GM12878 (cell line): ENCODE measurements at regions not wholly inside any gene's neighbourhood (a gene's known extent, or its start where the extent isn't known, plus 50 kb on each side); places are given as distances from the start of the nearest gene placed in this dataset.

Source experiments
- ATAC-seq: fragments of 200-7000 bp; cut with Tn5 transposase; 3 replicates; pipeline ENCODE4 v1.9.1; 2020; ENCODE audit warnings: mild to moderate bottlenecking, moderate library complexity
- BruUV-seq: library from RNA; stranded (reverse); fragments of 400-500 nt; replicated peaks from 2 replicates; lab custom pipeline; 2021; lab: Mats Ljungman, UMichigan
- CTCF ChIA-PET: fragments of 300-600 bp; sonication (Branson Sonifier 250); formaldehyde crosslinking; extraction: SDS; loops from one replicate; lab custom pipeline; 2021; ENCODE audit warnings: inconsistent platforms; lab: Yijun Ruan, JAX
- POLR2A ChIA-PET: fragments of 350-600 bp; formaldehyde crosslinking; extraction: SDS; loops from one replicate; lab custom pipeline; 2021; ENCODE audit warnings: inconsistent platforms; lab: Charles Lee
- RAD21 ChIA-PET: fragments of 300-600 bp; sonication (Branson Sonifier 250); formaldehyde crosslinking; loops from one replicate; lab custom pipeline; 2023; ENCODE audit warnings: antibody characterized with exemption; ENCODE audit not compliant: unreplicated experiment; lab: Charles Lee
- SMC1A ChIA-PET: fragments of 300-600 bp; sonication (Branson Sonifier 250); formaldehyde crosslinking; loops from one replicate; lab custom pipeline; 2023; ENCODE audit not compliant: unreplicated experiment, uncharacterized antibody; lab: Charles Lee
- DNase-seq: peaks from one replicate; pipeline ENCODE4 v3.0.0-alpha.2; 2011; ENCODE audit warnings: low read depth, low spot score
- FAIRE-seq: peaks from 3 replicates; lab custom pipeline; 2011; peaks lifted over from hg19 to GRCh38; lab: Jason Lieb, UNC
- H2AFZ ChIP-seq: 2 replicates; pipeline ENCODE4 v1.6.0; 2011; ENCODE audit warnings: low read depth, low read length, control low read depth; ENCODE audit not compliant: control insufficient read depth
- H3K27ac ChIP-seq: 2 replicates; pipeline ENCODE4 v1.5.1; 2011; ENCODE audit warnings: control low read depth; ENCODE audit not compliant: control insufficient read depth, insufficient read depth
- H3K27me3 ChIP-seq, 2 experiments: replicated peaks in 1 of 2; 2 replicates each; pipeline versions ENCODE4 v1.6.0 to v1.6.1; 2011; ENCODE audit warnings: low read length in 1 of 2; ENCODE audit not compliant: control insufficient read depth in 2 of 2, insufficient read depth in 2 of 2
- H3K36me3 ChIP-seq, 2 experiments: 2 replicates each; pipeline ENCODE4 v1.5.1; 2011; ENCODE audit warnings: low read length in 1 of 2; ENCODE audit not compliant: control insufficient read depth in 2 of 2, insufficient read depth in 2 of 2
- H3K4me1 ChIP-seq: 2 replicates; pipeline ENCODE4 v1.6.1; 2011; ENCODE audit warnings: mild to moderate bottlenecking, low read length, moderate library complexity, mixed read lengths; ENCODE audit not compliant: control insufficient read depth, insufficient read depth
- H3K4me2 ChIP-seq: 2 replicates; pipeline ENCODE4 v1.6.0; 2011; ENCODE audit warnings: control low read depth; ENCODE audit not compliant: control insufficient read depth, insufficient read depth
- H3K4me3 ChIP-seq: fragments of 200-600 bp; sonication (generic); 2 replicates; pipeline ENCODE4 v1.5.1; 2016
- H3K79me2 ChIP-seq: 2 replicates; pipeline ENCODE4 v1.6.0; 2011; ENCODE audit warnings: low read length; ENCODE audit not compliant: control insufficient read depth, insufficient read depth
- H3K9ac ChIP-seq: 2 replicates; pipeline ENCODE4 v1.8.0; 2011; ENCODE audit warnings: low read length, control low read depth, mixed read lengths; ENCODE audit not compliant: control insufficient read depth, insufficient read depth
- H3K9me3 ChIP-seq: replicated peaks from 3 replicates; pipeline ENCODE4 v1.5.1; 2011; ENCODE audit warnings: mild to moderate bottlenecking, low read length; ENCODE audit not compliant: control insufficient read depth, insufficient read depth
- H4K20me1 ChIP-seq: 2 replicates; pipeline ENCODE4 v1.6.0; 2011; ENCODE audit not compliant: control insufficient read depth, insufficient read depth
- ATF7 ChIP-seq: fragments of 450-650 bp; IDR thresholded peaks from 2 replicates; pipeline ENCODE4 v1.6.1; 2016; ENCODE audit warnings: low read depth, mild to moderate bottlenecking
- BHLHE40 ChIP-seq, 2 experiments: fragments of 450-650 bp in 1 of 2; IDR thresholded peaks; 2 replicates each; pipeline ENCODE4 v1.6.1; 2011 to 2017; ENCODE audit warnings: low read depth in 2 of 2, borderline replicate concordance in 1 of 2, improper control_type of control experiment in 1 of 2, low read length in 1 of 2, mild to moderate bottlenecking in 1 of 2
- LARP7 ChIP-seq: fragments of 450-650 bp; IDR thresholded peaks from 2 replicates; pipeline ENCODE4 v1.6.1; 2017; ENCODE audit warnings: mild to moderate bottlenecking
- MEF2B ChIP-seq: fragments of 450-650 bp; IDR thresholded peaks from 2 replicates; pipeline ENCODE4 v1.6.1; 2018; ENCODE audit warnings: mild to moderate bottlenecking, moderate library complexity; ENCODE audit not compliant: partially characterized antibody, poor library complexity, severe bottlenecking
- MYC ChIP-seq: IDR thresholded peaks from 2 replicates; pipeline ENCODE4 v1.6.1; 2011; ENCODE audit warnings: mild to moderate bottlenecking, low read length, moderate library complexity, inconsistent platforms; ENCODE audit not compliant: insufficient read depth, insufficient replicate concordance, insufficient read length, severe bottlenecking
- RB1 ChIP-seq: fragments of 450-650 bp; formaldehyde crosslinking; IDR thresholded peaks from 2 replicates; pipeline ENCODE4 v1.6.1; 2017; ENCODE audit warnings: mild to moderate bottlenecking, borderline replicate concordance
- RELA ChIP-seq: fragments of 450-650 bp; IDR thresholded peaks from 2 replicates; pipeline ENCODE4 v1.8.0; 2014; ENCODE audit warnings: borderline replicate concordance; ENCODE audit not compliant: partially characterized antibody
- RFX5 ChIP-seq: IDR thresholded peaks from 2 replicates; pipeline ENCODE4 v1.6.1; 2011; ENCODE audit warnings: low read depth, low read length, improper control_type of control experiment
- RUNX3 ChIP-seq: IDR thresholded peaks from 2 replicates; pipeline ENCODE4 v1.6.1; 2012; ENCODE audit warnings: low read length, inconsistent platforms
- SREBF1 ChIP-seq: IDR thresholded peaks from 2 replicates; pipeline ENCODE4 v1.6.1; 2012; ENCODE audit warnings: mild to moderate bottlenecking, low read length
- ZBED1 ChIP-seq: IDR thresholded peaks from 2 replicates; pipeline ENCODE4 v1.6.1; 2016; ENCODE audit warnings: borderline replicate concordance
- ZZZ3 ChIP-seq: IDR thresholded peaks from 2 replicates; pipeline ENCODE4 v1.6.1; 2011; ENCODE audit warnings: low read depth; ENCODE audit not compliant: control insufficient read depth, insufficient read length
- WGBS: methylation state at CpG from one replicate; pipeline ENCODE4 v1.1.6; 2016; ENCODE audit warnings: low lambda C conversion rate; ENCODE audit not compliant: insufficient replicate concordance, insufficient coverage; ENCODE audit errors: missing lambda C conversion rate; 5-methylcytosine and 5-hydroxymethylcytosine counted together
- in situ Hi-C: fragments of 300-500 bp; cut with MboI; formaldehyde crosslinking; loops from 9 replicates; pipeline ENCODE4 v1.14.3; 2018; ENCODE audit warnings: mixed read lengths
- intact Hi-C: fragments of 100-400 bp; cut with micrococcal nuclease; formaldehyde crosslinking; loops from one replicate; pipeline ENCODE4 v1.14.2; 2022; ENCODE audit not compliant: unreplicated experiment
- TF ChIP-seq, protein P1 (sequence below): IDR thresholded peaks from 2 replicates; pipeline ENCODE4 v1.6.1; 2012; ENCODE audit warnings: mild to moderate bottlenecking, low read depth, low read length

- Histone ChIP-seq H3K4me3 (no peak overlapping the region), H4K20me1 (no peaks in the 10 kb centered on the region), H3K9me3 (no peaks in the 10 kb centered on the region)
- SMC1A ChIA-PET, result no interaction called here
- CTCF ChIA-PET, result no interaction called here
- no peak for ATAC-seq
- no peak for DNase-seq
- WGBS, result 20% methylated on average over 4 of the region's 4 CpGs
- TF ChIP-seq ATF7 (no peak), MYC (no peak), MEF2B (no peak), ZZZ3 (no peak), BHLHE40 (IDR thresholded peaks at IDR 0.05; ENCODE audit: borderline replicate concordance in 1 of 2, low read depth in 2 of 2, low read length in 1 of 2) (no peak), LARP7 (no peak), RFX5 (no peak), RELA (no peak), RUNX3 (no peak), ZBED1 (no peak), SREBF1 (no peak), RB1 (no peak)
- TF ChIP-seq, protein P1, sequence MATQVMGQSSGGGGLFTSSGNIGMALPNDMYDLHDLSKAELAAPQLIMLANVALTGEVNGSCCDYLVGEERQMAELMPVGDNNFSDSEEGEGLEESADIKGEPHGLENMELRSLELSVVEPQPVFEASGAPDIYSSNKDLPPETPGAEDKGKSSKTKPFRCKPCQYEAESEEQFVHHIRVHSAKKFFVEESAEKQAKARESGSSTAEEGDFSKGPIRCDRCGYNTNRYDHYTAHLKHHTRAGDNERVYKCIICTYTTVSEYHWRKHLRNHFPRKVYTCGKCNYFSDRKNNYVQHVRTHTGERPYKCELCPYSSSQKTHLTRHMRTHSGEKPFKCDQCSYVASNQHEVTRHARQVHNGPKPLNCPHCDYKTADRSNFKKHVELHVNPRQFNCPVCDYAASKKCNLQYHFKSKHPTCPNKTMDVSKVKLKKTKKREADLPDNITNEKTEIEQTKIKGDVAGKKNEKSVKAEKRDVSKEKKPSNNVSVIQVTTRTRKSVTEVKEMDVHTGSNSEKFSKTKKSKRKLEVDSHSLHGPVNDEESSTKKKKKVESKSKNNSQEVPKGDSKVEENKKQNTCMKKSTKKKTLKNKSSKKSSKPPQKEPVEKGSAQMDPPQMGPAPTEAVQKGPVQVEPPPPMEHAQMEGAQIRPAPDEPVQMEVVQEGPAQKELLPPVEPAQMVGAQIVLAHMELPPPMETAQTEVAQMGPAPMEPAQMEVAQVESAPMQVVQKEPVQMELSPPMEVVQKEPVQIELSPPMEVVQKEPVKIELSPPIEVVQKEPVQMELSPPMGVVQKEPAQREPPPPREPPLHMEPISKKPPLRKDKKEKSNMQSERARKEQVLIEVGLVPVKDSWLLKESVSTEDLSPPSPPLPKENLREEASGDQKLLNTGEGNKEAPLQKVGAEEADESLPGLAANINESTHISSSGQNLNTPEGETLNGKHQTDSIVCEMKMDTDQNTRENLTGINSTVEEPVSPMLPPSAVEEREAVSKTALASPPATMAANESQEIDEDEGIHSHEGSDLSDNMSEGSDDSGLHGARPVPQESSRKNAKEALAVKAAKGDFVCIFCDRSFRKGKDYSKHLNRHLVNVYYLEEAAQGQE, result no peak
- TF ChIP-seq, all 136 proteins: peak for 0
- Histone ChIP-seq H3K36me3 (no peaks in the 10 kb centered on the region), H3K79me2 (no peaks in the 10 kb centered on the region), H3K27ac (no peak overlapping the region), H3K4me2 (no peak overlapping the region), H3K27me3 (peaks cover 3 to 5% of the 10 kb centered on the region in 2 experiments; a peak in 3 of 4 replicates), H2AFZ (no peak overlapping the region), H3K9ac (no peak overlapping the region), H3K4me1 (no peaks in the 10 kb centered on the region)
- intact Hi-C loops, result no loop called here
- RAD21 ChIA-PET, result no interaction called here
- POLR2A ChIA-PET, result no interaction called here
- in situ Hi-C loops, result no loop called here
- no TSS peak for BruUV-seq
- no peak for FAIRE-seq
Measured at GRCh38 chr17:79470754-79471153, 140.1 kb downstream of the RBFOX3 start.
